Renal cortical epithelial cell (primary cell): ENCODE measurements at regions not wholly inside any gene's neighbourhood (a gene's known extent, or its start where the extent isn't known, plus 50 kb on each side); places are given as distances from the start of the nearest gene placed in this dataset.
"Not testable (repeated sequence)": the region's sequence is repeated elsewhere in the genome, so short reads cannot be mapped to it uniquely, and the experiment has no call there.

Source experiments
- DNase-seq: peaks from one replicate; pipeline ENCODE4 v3.0.0-alpha.2; 2011; ENCODE audit warnings: low read depth

GRCh38 chr19:57033576-57033975 lies 86.2 kb upstream of the USP29 start:
- no peak for DNase-seq

GRCh38 chr19:57034544-57034943 lies 85.2 kb upstream of the USP29 start:
- no peak for DNase-seq

GRCh38 chr19:57035740-57036139 lies 84.0 kb upstream of the USP29 start:
- not testable (repeated sequence) for DNase-seq

GRCh38 chr19:57037556-57037955 lies 82.2 kb upstream of the USP29 start:
- no peak for DNase-seq

- DNase-seq = no peak
Observed at GRCh38 chr19:57047743-57048142, 72.0 kb upstream of the USP29 start.

GRCh38 chr19:57050863-57051262 lies 68.9 kb upstream of the USP29 start:
- no peak for DNase-seq

- no peak for DNase-seq
Observed at GRCh38 chr19:57052081-57052480, 67.7 kb upstream of the USP29 start.

- DNase-seq = no peak
Observed at GRCh38 chr19:57053401-57053800, 66.4 kb upstream of the USP29 start.

- no peak for DNase-seq
Observed at GRCh38 chr19:57055956-57056355, 63.8 kb upstream of the USP29 start.

GRCh38 chr19:57057036-57057686 lies 62.6 kb upstream of the USP29 start:
- DNase-seq = no peak

- DNase-seq = no peak
Observed at GRCh38 chr19:57058871-57059270, 60.9 kb upstream of the USP29 start.

GRCh38 chr19:57063070-57063469 lies 56.7 kb upstream of the USP29 start:
- DNase-seq = no peak

GRCh38 chr19:57067440-57067839 lies 52.3 kb upstream of the USP29 start:
- DNase-seq = no peak

- DNase-seq = no peak
Observed at GRCh38 chr19:57068311-57068710, 51.5 kb upstream of the USP29 start.

GRCh38 chr19:57068921-57069697 lies 50.7 kb upstream of the USP29 start:
- DNase-seq = no peak
